Central memory CD4-positive, alpha-beta T cell (primary cell): ENCODE measurements at regions not wholly inside any gene's neighbourhood (a gene's known extent, or its start where the extent isn't known, plus 50 kb on each side); places are given as distances from the start of the nearest gene placed in this dataset.

Source experiments
- DNase-seq: peaks from one replicate; pipeline ENCODE4 v3.0.0; 2022

DNA sequence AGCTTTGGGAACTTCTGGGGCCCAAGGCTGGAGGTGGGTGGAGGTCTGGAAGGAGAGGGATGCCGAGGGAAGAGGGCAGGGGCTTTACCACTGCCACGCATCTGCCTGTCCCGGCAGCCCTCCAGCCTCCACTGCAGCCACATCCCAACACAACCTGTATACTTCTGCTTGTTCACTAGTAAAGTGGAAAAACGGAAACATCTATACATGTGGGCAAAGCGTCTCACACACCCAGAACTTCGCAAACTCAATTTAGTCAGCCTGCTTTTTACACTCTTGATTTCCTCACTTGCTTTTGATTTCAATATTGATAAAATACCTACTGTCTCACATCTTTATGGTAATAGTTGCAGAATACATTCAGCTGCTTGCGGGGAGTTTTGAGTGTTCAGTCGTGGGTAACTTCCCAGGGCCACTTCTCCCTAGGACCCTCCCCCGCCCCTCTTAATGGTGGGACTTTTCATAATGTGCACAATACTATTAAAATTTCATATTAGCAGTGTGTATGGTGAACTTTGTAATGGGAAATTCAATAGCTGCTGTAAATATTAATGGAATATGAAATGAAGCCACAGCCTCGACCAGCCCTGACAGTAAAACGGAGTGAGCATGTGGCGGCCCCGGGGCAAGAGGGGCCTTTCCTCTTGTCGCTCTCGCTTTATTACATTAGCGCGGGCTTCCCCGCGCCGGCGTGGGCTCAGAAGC, 85.2 kb downstream of the NR2F2 start:
- DNase-seq: no peak

DNA sequence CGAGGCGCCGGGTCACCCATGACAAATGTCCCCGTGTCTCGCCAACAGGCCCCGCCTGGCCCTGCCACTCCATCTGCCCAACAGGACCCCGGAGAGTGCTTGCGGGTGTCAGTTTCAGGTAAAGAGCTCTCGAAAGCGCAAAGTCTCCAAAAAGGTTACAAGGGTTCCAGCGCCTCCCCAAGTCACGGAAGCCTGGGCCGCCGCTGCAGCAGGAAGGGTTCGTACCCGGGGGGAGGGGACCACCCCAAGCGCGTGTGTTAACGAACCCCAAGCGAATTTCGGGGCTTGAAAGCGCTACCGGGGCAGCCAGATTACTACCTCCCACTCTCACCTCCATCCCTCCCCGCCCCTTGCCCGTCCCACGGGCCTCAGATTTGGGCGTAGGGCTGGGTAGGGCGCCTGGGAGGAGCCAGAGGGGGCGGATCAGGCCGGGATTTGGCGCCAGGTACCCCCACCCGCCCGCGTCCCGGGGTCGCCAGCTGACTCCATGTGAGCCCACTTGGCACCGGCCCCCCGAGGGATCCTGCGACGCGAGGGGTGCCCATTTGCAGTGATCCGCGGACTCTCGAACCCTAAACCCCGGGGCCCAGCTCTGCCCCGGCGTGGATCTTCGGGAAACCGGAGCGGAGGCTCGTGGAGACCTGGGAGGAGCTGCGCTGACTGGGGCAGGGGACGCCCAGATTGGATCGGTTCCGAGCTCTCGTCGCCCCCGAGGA, 85.9 kb downstream of the NR2F2 start:
- no peak for DNase-seq

DNA sequence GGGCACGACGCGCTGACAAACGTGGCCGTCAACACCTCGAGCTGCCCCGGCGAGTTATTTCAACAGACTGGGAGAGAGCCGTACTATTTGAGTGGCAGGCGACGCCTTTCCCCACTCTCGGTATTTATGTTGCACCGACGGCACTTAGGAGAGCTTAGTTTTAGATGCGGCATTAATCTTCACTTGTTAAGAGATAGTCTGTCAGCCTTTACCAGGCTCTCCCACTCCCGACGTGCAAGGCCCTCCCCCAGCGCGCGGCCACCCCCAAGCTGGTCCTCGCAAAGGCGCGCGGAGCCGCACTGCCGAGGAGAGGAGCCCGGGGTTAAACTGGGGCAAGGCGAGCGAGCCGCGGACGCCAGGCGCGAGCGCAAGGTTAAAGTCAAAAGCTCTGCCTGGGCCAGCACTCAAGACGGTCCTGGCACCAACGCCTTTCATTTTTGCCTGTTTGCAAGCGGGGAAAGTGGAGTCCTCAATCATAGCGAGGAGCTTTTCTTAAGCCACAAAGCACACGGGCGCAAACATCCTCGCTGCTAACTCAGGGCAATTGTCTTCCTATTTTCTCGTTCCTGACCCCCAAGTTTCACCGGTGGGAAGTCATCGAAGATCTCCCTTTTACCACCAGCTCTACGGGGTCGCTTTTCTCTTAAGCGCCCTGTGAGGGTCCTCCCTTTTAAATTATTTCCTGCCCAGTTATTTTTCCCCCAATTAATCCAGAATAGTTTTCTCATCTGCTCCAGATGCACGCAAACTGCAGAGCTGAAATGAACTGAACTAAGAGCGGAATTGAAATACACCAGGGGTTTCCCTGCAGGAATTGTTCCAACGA, 86.6 kb downstream of the NR2F2 start:
- DNase-seq: no peak

DNA sequence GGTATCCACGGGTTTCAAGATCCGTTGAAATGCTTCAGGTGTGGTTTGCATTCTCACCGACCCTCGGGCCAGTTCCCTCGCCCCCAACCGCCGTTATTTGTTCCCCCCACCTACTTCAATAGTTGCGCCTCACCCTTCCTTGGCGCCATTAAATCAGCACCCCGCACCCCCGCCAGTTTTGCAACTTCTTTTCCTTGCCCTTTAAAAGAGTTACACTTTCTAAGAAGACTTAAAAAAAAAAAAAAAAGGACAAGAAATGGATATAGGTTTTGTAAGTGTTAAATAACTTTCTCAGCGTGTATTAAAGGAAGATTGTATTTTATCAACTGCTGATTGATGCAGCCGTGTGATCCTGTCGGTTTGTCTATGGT, 87.2 kb downstream of the NR2F2 start:
- DNase-seq: no peak

DNA sequence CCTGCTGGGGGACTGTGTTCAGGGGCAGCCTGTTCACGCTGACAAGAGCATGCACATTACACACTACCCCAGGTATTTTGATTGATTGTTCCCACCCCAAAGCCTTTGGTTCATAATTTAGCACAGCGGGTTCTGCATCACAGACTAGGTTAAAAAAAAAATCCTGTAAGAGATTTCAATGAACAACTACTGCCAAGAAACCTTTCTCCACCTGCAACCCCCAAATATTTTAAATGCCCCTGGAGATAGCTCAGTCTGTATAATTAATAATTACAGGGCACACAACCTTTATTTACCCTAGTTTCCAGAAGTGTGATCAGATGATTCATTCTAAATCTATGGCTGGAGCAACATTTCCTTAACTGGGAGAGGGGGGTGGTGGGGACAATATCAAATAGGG, 87.6 kb downstream of the NR2F2 start:
- no peak for DNase-seq

DNA sequence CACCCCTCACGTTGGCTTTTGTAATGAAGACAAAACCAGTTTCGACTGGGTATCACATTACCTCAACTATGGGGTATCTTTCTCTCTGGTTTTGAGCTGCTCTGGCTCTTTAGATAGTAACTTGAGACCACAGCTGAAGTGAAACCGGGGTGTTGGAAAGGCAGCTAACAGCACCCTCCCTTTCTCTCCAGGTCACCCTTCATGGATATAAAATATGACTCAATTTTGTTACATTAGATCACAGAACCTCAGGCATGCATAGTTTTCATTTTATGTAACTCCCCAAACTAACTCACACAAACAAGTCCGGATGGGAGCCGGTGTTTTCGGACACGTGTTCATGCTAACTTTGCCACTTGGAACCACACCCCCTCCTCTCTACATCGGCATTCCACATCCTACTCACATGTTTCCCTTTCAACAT, 90.7 kb downstream of the NR2F2 start:
- DNase-seq: no peak

DNA sequence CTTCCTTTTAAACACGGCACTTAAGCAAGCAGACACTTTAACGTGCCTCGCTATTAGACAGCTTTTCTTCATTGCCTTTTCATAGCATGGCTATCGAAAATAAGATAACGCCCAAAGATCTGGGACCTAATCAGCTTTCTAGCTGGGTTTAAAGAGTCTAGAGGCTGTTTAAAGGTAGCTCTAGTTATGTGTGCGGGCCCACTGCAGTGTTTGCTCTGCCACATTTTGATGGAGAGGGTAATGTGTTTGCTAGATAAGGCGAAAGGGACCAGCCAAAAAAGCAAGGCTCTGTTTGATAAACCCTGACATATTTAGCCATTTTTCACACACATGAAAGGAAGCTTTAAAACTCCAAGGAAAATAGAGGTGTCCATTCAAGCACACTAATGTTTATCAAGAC, 91.6 kb downstream of the NR2F2 start:
- DNase-seq: no peak

DNA sequence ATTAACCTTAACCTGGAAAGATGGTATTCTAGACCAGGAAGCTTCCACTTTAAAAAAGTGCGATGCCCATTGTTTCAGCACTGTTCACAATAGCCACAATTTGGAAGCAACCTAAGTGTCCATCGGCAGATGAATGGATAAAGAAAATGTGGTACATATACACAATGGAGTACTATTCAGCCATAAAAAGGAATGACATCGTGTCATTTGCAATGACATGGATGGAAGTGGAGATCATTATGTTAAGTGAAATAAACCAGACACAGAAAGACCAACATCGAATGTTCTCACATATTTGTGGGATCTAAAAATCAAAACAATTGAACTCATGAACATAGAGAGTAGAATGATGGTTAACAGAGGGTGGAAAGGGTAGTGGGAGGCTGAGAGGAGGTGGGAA, 94.2 kb downstream of the NR2F2 start:
- no peak for DNase-seq

DNA sequence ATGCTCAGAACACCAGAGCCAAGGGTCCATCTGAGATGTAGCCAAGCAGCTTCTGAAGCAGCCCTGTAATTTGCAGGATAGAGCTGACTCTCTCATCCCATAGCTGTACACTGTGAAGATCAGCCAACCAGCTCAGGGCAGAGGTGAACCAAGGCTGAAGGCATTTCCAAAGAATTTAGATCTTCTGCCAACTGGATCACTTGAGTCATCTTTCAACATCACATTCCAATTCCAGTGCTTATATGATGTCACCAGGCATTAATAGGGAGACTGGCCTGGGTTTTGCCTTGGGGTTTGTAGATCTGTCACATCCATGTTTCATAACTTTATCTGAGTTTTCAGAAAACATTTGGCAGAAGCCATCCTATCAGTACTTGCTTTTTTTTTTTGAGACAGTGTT, 98.2 kb downstream of the NR2F2 start:
- DNase-seq: no peak

DNA sequence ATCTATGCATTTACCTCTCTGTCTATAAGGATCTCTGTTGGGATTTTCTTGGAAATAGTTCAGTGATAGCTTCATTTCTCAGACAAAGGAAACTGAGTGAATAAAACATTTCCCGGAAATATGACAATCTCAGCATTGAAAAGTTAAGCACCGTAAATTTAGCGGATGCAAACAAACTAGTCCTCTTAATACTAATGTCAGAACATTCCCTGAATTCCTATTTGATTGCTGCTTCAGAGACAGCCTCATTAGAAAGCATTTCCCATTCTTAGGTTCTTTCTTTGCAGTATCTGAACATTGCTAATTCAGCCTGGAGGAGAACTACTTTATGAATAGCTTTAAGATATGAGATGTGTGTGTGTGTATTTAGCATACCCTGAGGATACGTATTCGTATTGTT, 101.3 kb downstream of the NR2F2 start:
- DNase-seq: no peak

DNA sequence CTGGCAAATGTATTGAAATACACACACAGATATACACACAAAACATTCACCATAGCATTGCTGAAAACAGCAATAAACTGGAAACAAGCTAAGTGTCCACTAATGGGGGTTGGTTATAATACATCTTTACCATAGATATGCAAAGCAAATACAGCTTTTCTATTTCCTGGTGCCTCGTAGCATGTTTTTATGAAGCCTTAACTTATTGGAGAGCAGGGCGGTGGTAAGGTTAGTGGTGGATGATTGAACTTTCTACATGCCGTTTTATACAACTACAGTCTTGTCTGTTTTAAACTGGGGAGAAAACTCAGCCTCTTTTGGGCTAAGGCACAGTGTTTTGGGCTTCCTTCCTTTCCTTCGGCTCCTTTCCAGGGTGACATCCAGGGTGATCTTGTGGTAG, 104.5 kb downstream of the NR2F2 start:
- DNase-seq: no peak

DNA sequence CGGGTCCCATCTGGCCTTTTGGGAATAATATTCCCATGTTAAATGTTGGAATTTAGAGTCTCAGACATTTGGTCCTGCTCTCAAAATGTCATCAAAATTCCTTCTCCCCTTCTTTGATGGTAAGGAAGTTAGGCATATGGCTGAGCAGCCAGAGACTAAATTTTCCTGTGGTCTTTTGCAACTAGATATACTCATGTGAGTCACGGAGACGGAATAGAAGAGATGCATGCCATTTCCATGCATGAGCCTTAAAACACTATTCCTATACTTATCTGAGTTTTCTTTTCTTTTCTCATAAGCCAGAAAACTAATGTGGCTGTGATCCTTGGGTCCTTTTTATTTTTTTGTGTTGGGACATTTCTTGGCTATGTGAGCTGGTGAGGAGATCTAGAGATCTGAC, 105.3 kb downstream of the NR2F2 start:
- DNase-seq: no peak

DNA sequence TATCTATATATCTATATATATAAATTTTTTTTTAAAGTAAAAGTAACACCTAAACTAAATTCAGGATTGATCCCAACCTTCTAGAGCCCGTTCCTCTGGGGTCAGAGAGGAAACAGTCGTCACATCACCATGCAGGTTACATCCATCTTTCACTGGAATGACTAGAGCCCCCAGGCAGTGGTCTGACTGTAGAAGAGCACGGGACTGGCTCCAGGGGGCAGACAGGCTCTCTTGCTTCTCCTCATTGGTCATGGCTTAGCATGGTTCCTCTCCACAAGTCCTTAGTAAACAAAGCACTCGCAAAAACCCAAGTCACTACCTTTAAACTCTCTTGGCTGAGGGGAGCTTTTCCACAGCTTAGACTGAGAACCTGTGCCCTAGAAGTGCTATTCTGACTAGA, 110.5 kb downstream of the NR2F2 start:
- no peak for DNase-seq

DNA sequence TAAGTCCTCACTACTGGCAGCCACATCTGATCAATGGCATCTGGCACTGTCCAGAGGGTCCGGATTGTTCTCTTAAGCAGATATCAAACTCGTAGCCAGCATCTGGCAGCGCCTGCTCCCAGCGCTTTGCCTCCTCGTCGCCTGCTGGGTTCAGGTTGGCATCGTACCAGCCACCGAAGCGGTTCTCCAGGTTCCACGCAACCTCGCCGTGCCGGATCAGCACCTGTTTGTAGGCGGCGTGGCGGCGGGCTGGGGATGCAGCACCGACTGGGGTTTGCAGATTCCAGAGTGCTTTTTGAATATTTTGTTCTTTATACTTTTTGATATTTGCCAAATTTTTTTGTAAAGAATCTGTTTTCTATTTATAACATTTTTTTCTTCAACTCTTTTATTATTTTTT, 111.6 kb downstream of the NR2F2 start:
- no peak for DNase-seq

DNA sequence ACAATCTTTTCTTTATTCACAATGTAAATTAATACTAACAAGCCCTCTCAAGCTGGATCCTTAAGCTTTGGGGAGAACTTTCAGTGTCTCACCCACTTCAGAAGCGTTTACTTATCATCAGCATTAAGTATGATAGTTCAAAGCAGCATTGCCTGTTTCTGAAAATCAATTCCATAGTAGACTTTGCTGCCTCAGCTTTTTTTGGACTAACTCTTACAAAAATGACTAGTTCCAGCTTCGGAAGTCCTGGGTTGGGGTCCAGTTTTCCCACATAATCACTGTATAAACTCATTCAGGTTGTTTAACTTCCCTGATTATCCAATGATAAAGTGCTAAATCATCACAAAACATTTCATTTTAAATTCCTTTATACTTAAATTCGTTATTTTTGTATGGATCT, 114.4 kb downstream of the NR2F2 start:
- DNase-seq: no peak

DNA sequence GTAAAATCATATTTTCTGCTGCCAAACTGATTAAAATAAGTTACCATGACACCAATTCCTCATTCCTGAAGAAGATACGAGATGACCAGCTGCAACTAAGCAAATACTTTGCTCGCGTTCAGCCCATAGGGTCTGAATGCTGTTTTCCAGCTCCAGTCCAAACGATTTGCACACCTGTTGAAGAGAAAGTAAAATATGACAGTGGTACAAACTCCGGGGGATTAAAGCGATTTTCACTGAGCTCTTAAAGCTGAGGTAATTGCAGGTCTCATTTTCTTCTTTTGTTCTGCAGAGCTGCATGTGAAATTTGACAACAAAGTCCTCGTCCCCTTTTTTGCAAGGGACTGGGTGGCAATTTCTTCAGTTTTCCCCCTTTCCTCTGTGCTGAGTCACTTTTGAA, 118.4 kb downstream of the NR2F2 start:
- no peak for DNase-seq

DNA sequence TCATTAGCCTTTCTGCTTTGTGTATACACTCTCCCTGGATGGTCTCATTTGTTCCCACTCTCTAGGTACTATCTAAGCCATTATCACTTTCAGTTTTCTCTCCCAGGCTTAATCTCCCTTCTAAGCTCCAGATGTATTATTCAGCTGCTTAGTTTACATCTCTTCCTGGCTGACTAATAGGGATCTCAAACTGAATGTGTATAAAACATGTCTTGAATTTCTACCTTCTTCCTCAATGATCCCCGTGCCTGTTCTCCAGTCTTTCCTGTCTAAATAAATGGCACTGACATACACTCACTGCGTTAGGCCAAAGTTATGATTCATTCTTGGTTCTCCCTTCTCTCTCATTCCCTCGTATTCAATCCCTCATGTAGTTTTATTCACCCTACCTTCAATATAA, 127.3 kb downstream of the NR2F2 start:
- no peak for DNase-seq

DNA sequence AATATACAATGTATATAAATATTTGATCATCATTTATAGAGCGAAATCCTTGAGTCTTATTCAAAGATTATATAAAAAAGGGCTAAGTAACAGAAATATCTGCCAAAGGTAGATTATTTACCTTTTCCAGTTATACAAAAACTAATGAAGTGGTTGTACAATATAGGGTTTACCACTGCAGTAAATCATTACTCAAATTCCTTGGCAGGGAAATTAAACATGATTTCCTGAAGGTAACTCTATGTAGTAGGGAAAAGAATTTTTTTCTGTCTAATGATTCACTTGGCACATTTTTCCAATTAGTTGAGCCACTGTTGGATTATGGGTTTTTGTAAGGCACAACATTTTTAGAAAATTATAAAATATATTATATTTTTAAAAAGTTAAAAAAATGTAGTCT, 129.6 kb downstream of the NR2F2 start:
- DNase-seq: no peak

DNA sequence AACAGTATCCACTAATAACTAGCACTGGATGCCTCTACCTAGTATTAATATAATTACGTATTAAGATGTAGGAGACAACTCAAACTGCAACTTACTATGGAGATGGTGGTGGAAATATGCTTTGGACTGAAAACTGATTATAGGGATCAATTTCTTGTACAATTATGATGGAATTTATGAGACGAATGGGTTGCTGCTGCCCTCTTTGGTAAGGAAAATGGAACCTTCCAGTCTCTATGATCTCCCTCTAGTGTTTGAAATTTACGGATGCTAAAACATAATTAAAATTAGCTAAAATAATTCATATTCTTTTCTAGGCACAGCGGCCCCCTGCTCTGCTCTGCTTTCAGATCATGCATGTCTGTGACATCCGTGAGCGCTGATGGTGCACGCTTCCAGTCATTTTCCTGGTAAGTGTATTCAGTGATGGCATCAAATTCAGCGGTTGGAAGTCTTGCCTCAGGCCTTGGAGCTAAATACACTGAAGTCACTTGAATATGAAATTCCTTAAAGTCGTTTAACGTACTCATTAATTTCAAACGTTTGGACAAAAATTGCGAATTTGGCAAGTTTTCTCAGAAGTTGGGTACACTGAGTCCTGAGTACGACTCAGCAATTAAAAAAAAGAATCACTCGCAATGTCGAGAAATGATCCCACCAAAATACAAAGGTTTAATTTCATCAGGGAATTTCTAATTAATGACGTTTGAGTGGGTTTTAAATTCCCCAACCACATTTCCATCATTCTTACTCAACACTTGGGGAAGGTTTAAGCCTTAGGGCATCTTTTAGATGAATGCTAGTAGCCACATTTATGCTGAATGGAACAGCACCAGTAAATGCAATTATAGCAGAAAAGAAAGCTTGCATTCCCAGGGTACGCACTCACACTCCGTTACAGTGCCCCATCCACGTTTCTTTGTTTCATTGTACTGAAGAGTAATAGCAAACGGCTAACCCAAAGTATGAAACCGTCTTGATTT, 132.6 kb downstream of the NR2F2 start:
- no peak for DNase-seq

DNA sequence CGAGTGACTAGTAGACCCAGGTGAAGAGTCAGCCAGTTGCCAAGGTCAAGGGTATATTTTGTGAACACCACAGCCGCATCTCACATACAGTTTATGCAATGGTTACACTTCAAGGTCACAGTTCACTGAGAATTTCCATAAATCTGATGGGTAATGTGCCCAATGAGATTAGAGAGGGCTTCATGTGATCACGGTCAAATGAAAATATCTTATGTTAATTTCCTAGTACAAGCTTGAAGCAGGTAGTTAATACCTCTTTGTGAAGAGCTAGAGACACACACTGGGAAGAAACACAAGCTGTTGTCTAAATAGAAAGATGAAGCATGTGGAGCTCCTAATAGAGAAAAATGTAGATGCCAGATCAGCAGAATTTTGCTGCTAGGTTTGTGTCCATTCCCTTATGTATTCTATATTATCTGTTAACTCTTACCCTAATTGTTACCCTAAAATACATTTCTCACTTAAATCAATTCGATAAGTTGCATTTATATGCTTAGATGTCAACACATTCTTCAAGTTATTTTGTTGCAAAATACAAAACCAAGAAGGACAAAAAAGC, 136.0 kb downstream of the NR2F2 start:
- no peak for DNase-seq

DNA sequence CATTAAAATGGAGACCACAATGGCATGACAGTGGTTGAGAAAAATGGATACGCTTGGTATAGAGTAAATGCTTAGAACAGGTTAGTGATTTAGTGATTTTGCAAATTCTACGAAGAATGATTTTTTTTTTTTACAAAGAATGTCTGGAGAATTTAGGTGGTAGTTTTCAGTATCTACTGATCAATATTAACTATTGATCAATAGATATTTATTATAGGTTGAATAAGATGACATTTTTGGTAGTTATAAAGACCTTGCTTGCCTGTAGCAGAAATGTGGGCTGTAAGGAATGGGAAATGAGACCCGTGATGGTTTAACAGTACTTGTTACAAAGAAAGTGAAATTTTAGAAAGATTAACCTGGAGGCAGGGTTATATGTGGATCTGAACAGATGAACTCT, 137.5 kb downstream of the NR2F2 start:
- DNase-seq: no peak

DNA sequence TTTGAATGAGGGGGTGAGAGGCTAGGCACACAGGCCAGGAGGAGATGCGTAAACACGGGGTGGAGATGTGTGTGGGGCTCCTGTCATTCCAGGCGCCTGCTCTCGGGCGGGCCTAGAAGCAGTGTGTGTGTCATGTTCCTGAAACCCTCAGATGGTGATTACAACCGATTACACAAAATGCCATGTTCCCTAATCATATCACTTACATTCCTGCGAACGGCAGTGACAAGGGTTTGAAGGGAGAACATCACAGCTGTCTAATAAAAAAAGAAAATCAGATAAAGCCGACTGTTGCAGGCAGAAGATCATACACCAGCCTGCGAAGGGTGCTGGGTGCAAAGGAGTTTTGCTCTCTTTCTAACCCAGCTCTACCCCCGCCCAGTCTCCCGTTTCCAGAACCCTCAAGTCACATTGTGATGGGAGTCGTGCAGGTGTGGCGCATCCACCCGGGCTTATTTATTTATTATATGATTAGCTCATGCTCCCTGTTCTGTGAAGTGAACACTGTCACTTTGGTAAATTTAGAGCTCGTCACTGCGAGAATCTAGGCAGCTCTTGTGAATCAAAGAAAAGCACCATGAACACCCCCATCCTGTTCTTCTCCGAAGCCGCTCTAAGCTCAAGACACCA, 140.3 kb downstream of the NR2F2 start:
- DNase-seq: no peak
